Right lobe of liver (tissue), 6 donors: ENCODE measurements at regions not wholly inside any gene's neighbourhood (a gene's known extent, or its start where the extent isn't known, plus 50 kb on each side); places are given as distances from the start of the nearest gene placed in this dataset.

ENCODE experiments used
- ATAC-seq, 4 donors: fragments of 200-7000 bp; cut with Tn5 transposase; one replicate each; pipeline ENCODE4 v1.9.1; 2020; ENCODE audit warnings: mild to moderate bottlenecking in 4 of 4, moderate library complexity in 4 of 4
- DNase-seq, 3 donors: peaks; one replicate each; pipeline ENCODE4 v3.0.0-alpha.2; 2020
- H3K27ac ChIP-seq, 3 donors: fragments of 200-600 bp; one replicate each; pipeline ENCODE4 v1.8.0; 2022
- H3K27me3 ChIP-seq, 2 donors: fragments of 200-600 bp; one replicate each; pipeline ENCODE4 v1.8.0; 2022
- H3K36me3 ChIP-seq, 4 donors: fragments of 200-600 bp; sonication (generic) in 1 of 4; one replicate each; pipeline versions ENCODE4 v1.5.1 to v1.8.0; 2017 to 2022; ENCODE audit warnings: control low read depth in 1 of 4
- H3K4me1 ChIP-seq, 4 donors: fragments of 200-600 bp; sonication (generic) in 1 of 4; one replicate each; pipeline versions ENCODE4 v1.5.1 to v1.8.0; 2017 to 2022; ENCODE audit warnings: control low read depth in 1 of 4
- H3K4me3 ChIP-seq, 3 donors: fragments of 200-600 bp; one replicate each; pipeline ENCODE4 v1.8.0; 2022
- H3K9me3 ChIP-seq, 4 donors: fragments of 200-600 bp; sonication (generic) in 1 of 4; one replicate each; pipeline versions ENCODE4 v1.5.1 to v1.8.0; 2017 to 2022; ENCODE audit warnings: control low read depth in 1 of 4
- CTCF ChIP-seq, 4 donors: fragments of 200-600 bp in 3 of 4; fragments of 450-650 bp in 1 of 4; IDR thresholded peaks; one replicate each; pipeline versions ENCODE4 v1.5.1 to v1.8.0; 2016 to 2022; ENCODE audit warnings: antibody characterized with exemption in 4 of 4, mild to moderate bottlenecking in 2 of 4
- POLR2A ChIP-seq: fragments of 450-650 bp; IDR thresholded peaks from one replicate; pipeline ENCODE4 v1.6.1; 2017; ENCODE audit warnings: antibody characterized with exemption, mild to moderate bottlenecking
- WGBS: methylation state at CpG from one replicate; pipeline ENCODE4 v1.1.6; 2018; ENCODE audit warnings: low coverage, low lambda C conversion rate; ENCODE audit not compliant: insufficient coverage; ENCODE audit errors: missing lambda C conversion rate; 5-methylcytosine and 5-hydroxymethylcytosine counted together
- intact Hi-C, 2 donors: fragments of 100-400 bp; cut with DNase I; formaldehyde crosslinking; loops; one replicate each; pipeline versions ENCODE4 v1.11.2 to v1.14.1; 2022
- donor health status: DM: no; HTN: yes; CAD: no.
- donor health status: DM: no; HTN: no; CAD: no.
- donor health status: DM: no; HTN: no; CAD: no.
- donor health status: DM: no; HTN: yes; CAD: no.
- donor health status: DM: no; HTN: yes; CAD: no.

- no peaks in the 10 kb centered on the region for H3K36me3 ChIP-seq
- intact Hi-C loops, result no loop called here
- TF ChIP-seq POLR2A, result no peak
- TF ChIP-seq CTCF (IDR thresholded peaks at IDR 0.05), result no peak
- no peak overlapping the region for H3K4me3 ChIP-seq
- H3K27me3 ChIP-seq, result no peaks in the 10 kb centered on the region
- DNase-seq, result no peak
- no peaks in the 10 kb centered on the region for H3K4me1 ChIP-seq
- no peak for ATAC-seq
- no peak overlapping the region for H3K27ac ChIP-seq
- no peaks in the 10 kb centered on the region for H3K9me3 ChIP-seq
These were observed 74.0 kb upstream of the ITPRID2 start for GRCh38 chr2:181817509-181817908.

GRCh38 chr2:181818058-181818680, 73.4 kb upstream of the ITPRID2 start:
- Histone ChIP-seq H3K27ac (no peak overlapping the region), H3K9me3 (no peaks in the 10 kb centered on the region), H3K4me1 (no peaks in the 10 kb centered on the region), H3K4me3 (no peak overlapping the region), H3K36me3 (no peaks in the 10 kb centered on the region), H3K27me3 (no peaks in the 10 kb centered on the region)
- ATAC-seq, result no peak
- TF ChIP-seq POLR2A (no peak), CTCF (IDR thresholded peaks at IDR 0.05) (no peak)
- 89% methylated on average over 1 of the region's 1 CpG for WGBS
- DNase-seq, result no peak
- intact Hi-C loops, result no loop called here

GRCh38 chr2:181818840-181819239, 72.7 kb upstream of the ITPRID2 start:
- ATAC-seq (no peak), DNase-seq (no peak)
- Histone ChIP-seq H3K4me3 (no peak overlapping the region), H3K27ac (no peak overlapping the region), H3K9me3 (no peaks in the 10 kb centered on the region), H3K4me1 (no peaks in the 10 kb centered on the region), H3K27me3 (no peaks in the 10 kb centered on the region), H3K36me3 (no peaks in the 10 kb centered on the region)
- WGBS, result 88% methylated on average over 1 of the region's 1 CpG
- TF ChIP-seq POLR2A (no peak), CTCF (IDR thresholded peaks at IDR 0.05) (no peak)
- intact Hi-C loops, result no loop called here

GRCh38 chr2:181821049-181821448, 70.5 kb upstream of the ITPRID2 start:
- whole genome bisulfite sequencing, result 68% methylated on average over 2 of the region's 2 CpGs
- H3K27ac ChIP-seq, result no peak overlapping the region
- no peaks in the 10 kb centered on the region for H3K36me3 ChIP-seq
- H3K4me1 ChIP-seq, result no peaks in the 10 kb centered on the region
- ATAC-seq (no peak), DNase-seq (no peak)
- TF ChIP-seq POLR2A (no peak), CTCF (IDR thresholded peaks at IDR 0.05) (no peak)
- intact Hi-C loops, result no loop called here
- no peaks in the 10 kb centered on the region for H3K27me3 ChIP-seq
- H3K4me3 ChIP-seq, result no peak overlapping the region
- no peaks in the 10 kb centered on the region for H3K9me3 ChIP-seq

GRCh38 chr2:181822097-181822496, 69.4 kb upstream of the ITPRID2 start:
- no peak for ATAC-seq

More at GRCh38 chr2:181822097-181822496, 69.4 kb upstream of the ITPRID2 start:
- no peaks in the 10 kb centered on the region for H3K27me3 ChIP-seq
- intact Hi-C loops, result no loop called here
- H3K4me1 ChIP-seq, result no peaks in the 10 kb centered on the region
- TF ChIP-seq POLR2A (no peak), CTCF (IDR thresholded peaks at IDR 0.05) (no peak)
- no peaks in the 10 kb centered on the region for H3K36me3 ChIP-seq
- no peak for DNase-seq
- 80% methylated on average over 5 of the region's 5 CpGs for WGBS
- no peaks in the 10 kb centered on the region for H3K9me3 ChIP-seq
- H3K4me3 ChIP-seq, result no peak overlapping the region
- no peak overlapping the region for H3K27ac ChIP-seq
